Right ventricle myocardium inferior (tissue), 1 donor: ENCODE measurements at regions not wholly inside any gene's neighbourhood (a gene's known extent, or its start where the extent isn't known, plus 50 kb on each side); places are given as distances from the start of the nearest gene placed in this dataset.

Experiments used
- ATAC-seq: fragments of 200-7000 bp; cut with Tn5 transposase; one replicate; pipeline ENCODE4 v1.9.1; 2020; ENCODE audit warnings: mild to moderate bottlenecking, moderate library complexity
- DNase-seq: peaks from one replicate; pipeline ENCODE4 v3.0.0; 2021; ENCODE audit errors: missing footprints
- intact Hi-C: fragments of 100-400 bp; cut with DNase I; formaldehyde crosslinking; loops from one replicate; pipeline ENCODE4 v1.11.0; 2022
- donor health status: DM: no; HTN: yes; CAD: no; lungs with severe emphysema.

GRCh38 chr2:16264491-16264890, 324.1 kb downstream of the MYCN start:
- ATAC-seq: no peak
- intact Hi-C loops: no loop called here
- no peak for DNase-seq

GRCh38 chr2:16263241-16263890, 323.0 kb downstream of the MYCN start:
- DNase-seq: no peak
- intact Hi-C loops: no loop called here
- ATAC-seq: no peak

- intact Hi-C loops: no loop called here
- DNase-seq (no peak), ATAC-seq (no peak)
Measured at GRCh38 chr2:16262526-16263178, 322.3 kb downstream of the MYCN start.

GRCh38 chr2:16261791-16262190, 321.4 kb downstream of the MYCN start:
- DNase-seq (no peak), ATAC-seq (no peak)
- intact Hi-C loops: no loop called here

GRCh38 chr2:16261071-16261470, 320.7 kb downstream of the MYCN start:
- ATAC-seq (no peak), DNase-seq (no peak)
- intact Hi-C loops: no loop called here

- no peak for DNase-seq
- intact Hi-C loops: no loop called here
- ATAC-seq: no peak
Measured at GRCh38 chr2:16260041-16260830, 319.9 kb downstream of the MYCN start.

GRCh38 chr2:16259010-16259409, 318.7 kb downstream of the MYCN start:
- no peak for ATAC-seq
- intact Hi-C loops: no loop called here

GRCh38 chr2:16258350-16258749, 318.0 kb downstream of the MYCN start:
- intact Hi-C loops: no loop called here
- ATAC-seq: no peak
- DNase-seq: no peak

More at GRCh38 chr2:16259010-16259409, 318.7 kb downstream of the MYCN start:
- no peak for DNase-seq

GRCh38 chr2:16257322-16258028, 317.1 kb downstream of the MYCN start:
- DNase-seq: no peak
- intact Hi-C loops: no loop called here
- no peak for ATAC-seq

GRCh38 chr2:16256601-16257321, 316.4 kb downstream of the MYCN start:
- intact Hi-C loops: no loop called here
- DNase-seq (no peak), ATAC-seq (no peak)

- no peak for DNase-seq
- intact Hi-C loops: no loop called here
- ATAC-seq: no peak
Measured at GRCh38 chr2:16255120-16255519, 314.8 kb downstream of the MYCN start.

GRCh38 chr2:16254356-16254965, 314.1 kb downstream of the MYCN start:
- no peak for ATAC-seq
- no peak for DNase-seq
- intact Hi-C loops: no loop called here

- intact Hi-C loops: no loop called here
- DNase-seq: no peak
- no peak for ATAC-seq
Measured at GRCh38 chr2:16253291-16253690, 312.9 kb downstream of the MYCN start.

- DNase-seq (no peak), ATAC-seq (no peak)
- intact Hi-C loops: no loop called here
Measured at GRCh38 chr2:16252891-16253290, 312.5 kb downstream of the MYCN start.

- DNase-seq (no peak), ATAC-seq (no peak)
- intact Hi-C loops: no loop called here
Measured at GRCh38 chr2:16252251-16252650, 311.9 kb downstream of the MYCN start.

GRCh38 chr2:16251511-16252225, 311.3 kb downstream of the MYCN start:
- intact Hi-C loops: no loop called here
- no peak for ATAC-seq
- no peak for DNase-seq

- DNase-seq (no peak), ATAC-seq (no peak)
- intact Hi-C loops: no loop called here
Measured at GRCh38 chr2:16250886-16251285, 310.5 kb downstream of the MYCN start.

GRCh38 chr2:16250466-16250865, 310.1 kb downstream of the MYCN start:
- ATAC-seq (no peak), DNase-seq (no peak)
- intact Hi-C loops: no loop called here
